Esophagus muscularis mucosa (tissue), 4 donors: ENCODE measurements at regions not wholly inside any gene's neighbourhood (a gene's known extent, or its start where the extent isn't known, plus 50 kb on each side); places are given as distances from the start of the nearest gene placed in this dataset.

ENCODE experiments used
- DNase-seq: peaks from one replicate; pipeline ENCODE4 v3.0.0-alpha.2; 2017; ENCODE audit errors: extremely low spot score
- H3K27ac ChIP-seq, 4 donors: fragments of 200-600 bp; sonication (generic); replicated peaks in 1 of 4; 1 replicate in 3 of 4; 2 replicates in 1 of 4; pipeline ENCODE4 v1.5.1; 2016 to 2019; ENCODE audit warnings: mild to moderate bottlenecking in 1 of 4
- H3K27me3 ChIP-seq, 4 donors: fragments of 200-600 bp; sonication (generic); one replicate each; pipeline versions ENCODE4 v1.5.1 to v1.6.0; 2016 to 2019
- H3K36me3 ChIP-seq, 4 donors: fragments of 200-600 bp; sonication (generic); one replicate each; pipeline ENCODE4 v1.5.1; 2016 to 2019
- H3K4me1 ChIP-seq, 4 donors: fragments of 200-600 bp; sonication (generic); one replicate each; pipeline ENCODE4 v1.5.1; 2016 to 2019
- H3K4me3 ChIP-seq, 4 donors: fragments of 200-600 bp; sonication (generic); 1 replicate in 2 of 4; 2 replicates in 2 of 4; pipeline ENCODE4 v1.5.1; 2016 to 2019; ENCODE audit warnings: mild to moderate bottlenecking in 4 of 4, moderate library complexity in 1 of 4
- H3K9me3 ChIP-seq, 4 donors: fragments of 200-600 bp; sonication (generic); 1 replicate in 3 of 4; 2 replicates in 1 of 4; pipeline ENCODE4 v1.5.1; 2016 to 2019
- CTCF ChIP-seq, 3 experiments: fragments of 200-600 bp in 2 of 3; fragments of 450-650 bp in 1 of 3; sonication (generic) in 2 of 3; IDR thresholded peaks; one replicate each; pipeline ENCODE4 v1.5.1; 2017 to 2019; ENCODE audit warnings: antibody characterized with exemption in 3 of 3, mild to moderate bottlenecking in 2 of 3, moderate library complexity in 1 of 3
- EP300 ChIP-seq: sonication (generic); formaldehyde crosslinking; IDR thresholded peaks from one replicate; pipeline ENCODE4 v1.6.1; 2017; ENCODE audit warnings: antibody characterized with exemption
- POLR2A ChIP-seq: fragments of 450-650 bp; IDR thresholded peaks from one replicate; pipeline ENCODE4 v1.6.1; 2017; ENCODE audit warnings: antibody characterized with exemption, moderate library complexity, mild to moderate bottlenecking, low read depth
- POLR2AphosphoS5 ChIP-seq, 2 donors: sonication (generic); formaldehyde crosslinking; IDR thresholded peaks; one replicate each; pipeline ENCODE4 v1.6.1; 2017; ENCODE audit warnings: antibody characterized with exemption in 2 of 2
- WGBS: methylation state at CpG from one replicate; pipeline ENCODE4 v1.1.5; 2018; 5-methylcytosine and 5-hydroxymethylcytosine counted together
- intact Hi-C: fragments of 100-400 bp; cut with DNase I; formaldehyde crosslinking; loops from one replicate; pipeline ENCODE4 v1.15.1; 2023

- Histone ChIP-seq H3K4me1 (no peaks in the 10 kb centered on the region), H3K9me3 (no peaks in the 10 kb centered on the region), H3K4me3 (no peak overlapping the region), H3K27ac (no peak overlapping the region), H3K36me3 (no peaks in the 10 kb centered on the region), H3K27me3 (no peaks in the 10 kb centered on the region)
- TF ChIP-seq POLR2AphosphoS5 (IDR thresholded peaks at IDR 0.05) (no peak), CTCF (IDR thresholded peaks at IDR 0.05) (no peak), POLR2A (no peak), EP300 (no peak)
- DNase-seq: no peak
- intact Hi-C loops: no loop called here
These were observed 444.0 kb upstream of the FLRT2 start for GRCh38 chr14:85085981-85086380.

- DNase-seq: no peak
- Histone ChIP-seq H3K4me3 (no peak overlapping the region), H3K36me3 (no peaks in the 10 kb centered on the region), H3K4me1 (no peaks in the 10 kb centered on the region), H3K27me3 (no peaks in the 10 kb centered on the region), H3K27ac (no peak overlapping the region), H3K9me3 (no peaks in the 10 kb centered on the region)
- intact Hi-C loops: no loop called here
- WGBS: 47% methylated on average over 2 of the region's 2 CpGs
- TF ChIP-seq POLR2A (no peak), CTCF (IDR thresholded peaks at IDR 0.05) (no peak), POLR2AphosphoS5 (IDR thresholded peaks at IDR 0.05) (no peak), EP300 (no peak)
These were observed 442.7 kb upstream of the FLRT2 start for GRCh38 chr14:85087201-85087600.

GRCh38 chr14:85088192-85088591 is 441.8 kb upstream of the FLRT2 start:
- no peak for DNase-seq
- H3K4me1 ChIP-seq: no peaks in the 10 kb centered on the region
- H3K9me3 ChIP-seq: no peaks in the 10 kb centered on the region
- 79% methylated on average over 2 of the region's 2 CpGs for WGBS
- H3K27ac ChIP-seq: no peak overlapping the region
- H3K4me3 ChIP-seq: no peak overlapping the region
- intact Hi-C loops: no loop called here
- H3K36me3 ChIP-seq: no peaks in the 10 kb centered on the region
- TF ChIP-seq CTCF (IDR thresholded peaks at IDR 0.05) (no peak), EP300 (no peak), POLR2AphosphoS5 (IDR thresholded peaks at IDR 0.05) (no peak)
- no peaks in the 10 kb centered on the region for H3K27me3 ChIP-seq

- Histone ChIP-seq H3K27me3 (no peaks in the 10 kb centered on the region), H3K36me3 (no peaks in the 10 kb centered on the region), H3K27ac (no peak overlapping the region), H3K4me1 (no peaks in the 10 kb centered on the region), H3K4me3 (no peak overlapping the region), H3K9me3 (no peaks in the 10 kb centered on the region)
- 79% methylated on average over 2 of the region's 2 CpGs for WGBS
- intact Hi-C loops: no loop called here
- no peak for DNase-seq
- TF ChIP-seq CTCF (IDR thresholded peaks at IDR 0.05): no peak
- no peak for TF ChIP-seq POLR2AphosphoS5 (IDR thresholded peaks at IDR 0.05)
- TF ChIP-seq EP300: no peak
These were observed 439.3 kb upstream of the FLRT2 start for GRCh38 chr14:85090681-85091080.

GRCh38 chr14:85093631-85094330 is 436.2 kb upstream of the FLRT2 start:
- H3K9me3 ChIP-seq: no peaks in the 10 kb centered on the region
- no peaks in the 10 kb centered on the region for H3K4me1 ChIP-seq
- H3K27ac ChIP-seq: no peak overlapping the region
- DNase-seq: no peak
- intact Hi-C loops: no loop called here
- TF ChIP-seq EP300 (no peak), POLR2A (no peak), POLR2AphosphoS5 (IDR thresholded peaks at IDR 0.05) (no peak)
- no peaks in the 10 kb centered on the region for H3K36me3 ChIP-seq
- 86% methylated on average over 5 of the region's 5 CpGs for WGBS
- H3K4me3 ChIP-seq: no peak overlapping the region
- no peaks in the 10 kb centered on the region for H3K27me3 ChIP-seq
